ENCODE measurements at regions not wholly inside any gene's neighbourhood (a gene's known extent, or its start where the extent isn't known, plus 50 kb on each side); places are given as distances from the start of the nearest gene placed in this dataset.
"Not testable (repeated sequence)": the region's sequence is repeated elsewhere in the genome, so short reads cannot be mapped to it uniquely, and the experiment has no call there.

- H3K9me3 ChIP-seq (ENCODE audit: control insufficient read depth, insufficient read depth, low read length); H3K4me1 ChIP-seq (ENCODE audit: control insufficient read depth, insufficient read depth, low read length); H3K36me3 ChIP-seq (ENCODE audit: control insufficient read depth, insufficient read depth, low read length); H3K9ac ChIP-seq (ENCODE audit: low read depth, low read length); H3K27me3 ChIP-seq (ENCODE audit: control insufficient read depth, insufficient read depth, low read length); H3K4me3 ChIP-seq (ENCODE audit: low read depth, low read length): not testable (repeated sequence)
Measured at GRCh38 chr14:71771421-71771820, 160.8 kb upstream of the RGS6 start.

GRCh38 chr14:71771996-71772395 is 160.2 kb upstream of the RGS6 start:
- H3K9ac ChIP-seq (ENCODE audit: low read depth, low read length); H3K9me3 ChIP-seq (ENCODE audit: control insufficient read depth, insufficient read depth, low read length); H3K27me3 ChIP-seq (ENCODE audit: control insufficient read depth, insufficient read depth, low read length); H3K4me3 ChIP-seq (ENCODE audit: low read depth, low read length); H3K4me1 ChIP-seq (ENCODE audit: control insufficient read depth, insufficient read depth, low read length); H3K36me3 ChIP-seq (ENCODE audit: control insufficient read depth, insufficient read depth, low read length): not testable (repeated sequence)

- Histone ChIP-seq H3K27me3 (ENCODE audit: control insufficient read depth, insufficient read depth, low read length) (no peaks in the 10 kb centered on the region), H3K9me3 (ENCODE audit: control insufficient read depth, insufficient read depth, low read length) (peaks cover 9% of the 10 kb centered on the region), H3K36me3 (ENCODE audit: control insufficient read depth, insufficient read depth, low read length) (no peaks in the 10 kb centered on the region), H3K4me3 (ENCODE audit: low read depth, low read length) (no peak overlapping the region), H3K9ac (ENCODE audit: low read depth, low read length) (no peak overlapping the region), H3K4me1 (ENCODE audit: control insufficient read depth, insufficient read depth, low read length) (peaks cover 11% of the 10 kb centered on the region)
Measured at GRCh38 chr14:71773898-71774481, 158.2 kb upstream of the RGS6 start.

- Histone ChIP-seq H3K36me3 (ENCODE audit: control insufficient read depth, insufficient read depth, low read length) (no peaks in the 10 kb centered on the region), H3K27me3 (ENCODE audit: control insufficient read depth, insufficient read depth, low read length) (no peaks in the 10 kb centered on the region), H3K4me1 (ENCODE audit: control insufficient read depth, insufficient read depth, low read length) (peaks cover 11% of the 10 kb centered on the region), H3K9ac (ENCODE audit: low read depth, low read length) (no peak overlapping the region), H3K9me3 (ENCODE audit: control insufficient read depth, insufficient read depth, low read length) (peaks cover 9% of the 10 kb centered on the region), H3K4me3 (ENCODE audit: low read depth, low read length) (no peak overlapping the region)
Measured at GRCh38 chr14:71776471-71777360, 155.5 kb upstream of the RGS6 start.

- Histone ChIP-seq H3K4me1 (ENCODE audit: control insufficient read depth, insufficient read depth, low read length) (peaks cover 7% of the 10 kb centered on the region), H3K4me3 (ENCODE audit: low read depth, low read length) (no peak overlapping the region), H3K9me3 (ENCODE audit: control insufficient read depth, insufficient read depth, low read length) (no peaks in the 10 kb centered on the region), H3K9ac (ENCODE audit: low read depth, low read length) (no peak overlapping the region), H3K36me3 (ENCODE audit: control insufficient read depth, insufficient read depth, low read length) (no peaks in the 10 kb centered on the region), H3K27me3 (ENCODE audit: control insufficient read depth, insufficient read depth, low read length) (no peaks in the 10 kb centered on the region)
Measured at GRCh38 chr14:71780075-71780474, 152.2 kb upstream of the RGS6 start.

- no peak overlapping the region for H3K9ac ChIP-seq (ENCODE audit: low read depth, low read length)
- no peak overlapping the region for H3K4me3 ChIP-seq (ENCODE audit: low read depth, low read length)
- no peaks in the 10 kb centered on the region for H3K27me3 ChIP-seq (ENCODE audit: control insufficient read depth, insufficient read depth, low read length)
Measured at GRCh38 chr14:71780822-71781221, 151.4 kb upstream of the RGS6 start.

GRCh38 chr14:71783088-71783487 is 149.1 kb upstream of the RGS6 start:
- Histone ChIP-seq H3K9ac (ENCODE audit: low read depth, low read length) (no peak overlapping the region), H3K27me3 (ENCODE audit: control insufficient read depth, insufficient read depth, low read length) (no peaks in the 10 kb centered on the region), H3K4me1 (ENCODE audit: control insufficient read depth, insufficient read depth, low read length) (no peaks in the 10 kb centered on the region), H3K36me3 (ENCODE audit: control insufficient read depth, insufficient read depth, low read length) (no peaks in the 10 kb centered on the region), H3K9me3 (ENCODE audit: control insufficient read depth, insufficient read depth, low read length) (no peaks in the 10 kb centered on the region), H3K4me3 (ENCODE audit: low read depth, low read length) (no peak overlapping the region)

More at GRCh38 chr14:71780822-71781221, 151.4 kb upstream of the RGS6 start:
- Histone ChIP-seq H3K36me3 (ENCODE audit: control insufficient read depth, insufficient read depth, low read length) (no peaks in the 10 kb centered on the region), H3K4me1 (ENCODE audit: control insufficient read depth, insufficient read depth, low read length) (peaks cover 7% of the 10 kb centered on the region), H3K9me3 (ENCODE audit: control insufficient read depth, insufficient read depth, low read length) (no peaks in the 10 kb centered on the region)

GRCh38 chr14:71783786-71784185 is 148.4 kb upstream of the RGS6 start:
- H3K4me3 ChIP-seq (ENCODE audit: low read depth, low read length), result no peak overlapping the region
- no peaks in the 10 kb centered on the region for H3K27me3 ChIP-seq (ENCODE audit: control insufficient read depth, insufficient read depth, low read length)
- H3K4me1 ChIP-seq (ENCODE audit: control insufficient read depth, insufficient read depth, low read length), result no peaks in the 10 kb centered on the region
- H3K36me3 ChIP-seq (ENCODE audit: control insufficient read depth, insufficient read depth, low read length), result no peaks in the 10 kb centered on the region
- no peak overlapping the region for H3K9ac ChIP-seq (ENCODE audit: low read depth, low read length)
- no peaks in the 10 kb centered on the region for H3K9me3 ChIP-seq (ENCODE audit: control insufficient read depth, insufficient read depth, low read length)

GRCh38 chr14:71789005-71789404 is 143.2 kb upstream of the RGS6 start:
- Histone ChIP-seq H3K9me3 (ENCODE audit: control insufficient read depth, insufficient read depth, low read length) (no peaks in the 10 kb centered on the region), H3K9ac (ENCODE audit: low read depth, low read length) (no peak overlapping the region), H3K36me3 (ENCODE audit: control insufficient read depth, insufficient read depth, low read length) (no peaks in the 10 kb centered on the region), H3K27me3 (ENCODE audit: control insufficient read depth, insufficient read depth, low read length) (no peaks in the 10 kb centered on the region), H3K4me1 (ENCODE audit: control insufficient read depth, insufficient read depth, low read length) (no peaks in the 10 kb centered on the region), H3K4me3 (ENCODE audit: low read depth, low read length) (no peak overlapping the region)

GRCh38 chr14:71799841-71800240 is 132.4 kb upstream of the RGS6 start:
- no peaks in the 10 kb centered on the region for H3K36me3 ChIP-seq (ENCODE audit: control insufficient read depth, insufficient read depth, low read length)
- no peak overlapping the region for H3K9ac ChIP-seq (ENCODE audit: low read depth, low read length)
- H3K4me3 ChIP-seq (ENCODE audit: low read depth, low read length), result no peak overlapping the region
- no peaks in the 10 kb centered on the region for H3K4me1 ChIP-seq (ENCODE audit: control insufficient read depth, insufficient read depth, low read length)
- no peaks in the 10 kb centered on the region for H3K9me3 ChIP-seq (ENCODE audit: control insufficient read depth, insufficient read depth, low read length)
- H3K27me3 ChIP-seq (ENCODE audit: control insufficient read depth, insufficient read depth, low read length), result no peaks in the 10 kb centered on the region

GRCh38 chr14:71800878-71801277 is 131.4 kb upstream of the RGS6 start:
- H3K4me1 ChIP-seq (ENCODE audit: control insufficient read depth, insufficient read depth, low read length), result peaks cover 2% of the 10 kb centered on the region
- H3K27me3 ChIP-seq (ENCODE audit: control insufficient read depth, insufficient read depth, low read length), result no peaks in the 10 kb centered on the region
- no peaks in the 10 kb centered on the region for H3K9me3 ChIP-seq (ENCODE audit: control insufficient read depth, insufficient read depth, low read length)
- no peak overlapping the region for H3K4me3 ChIP-seq (ENCODE audit: low read depth, low read length)
- H3K36me3 ChIP-seq (ENCODE audit: control insufficient read depth, insufficient read depth, low read length), result no peaks in the 10 kb centered on the region
- no peak overlapping the region for H3K9ac ChIP-seq (ENCODE audit: low read depth, low read length)
